Gastrocnemius medialis (tissue), 4 donors: ENCODE measurements at regions not wholly inside any gene's neighbourhood (a gene's known extent, or its start where the extent isn't known, plus 50 kb on each side); places are given as distances from the start of the nearest gene placed in this dataset.
"Not testable (repeated sequence)": the region's sequence is repeated elsewhere in the genome, so short reads cannot be mapped to it uniquely, and the experiment has no call there.

Experiments
- ATAC-seq, 2 donors: fragments of 150-250 bp; one replicate each; pipeline ENCODE4 v1.9.1; 2016
- DNase-seq, 2 donors: peaks; one replicate each; pipeline ENCODE4 v3.0.0-alpha.2; 2019
- H3K27ac ChIP-seq, 4 donors: fragments of 200-600 bp; sonication (generic); 1 replicate in 1 of 4; 2 replicates in 3 of 4; pipeline ENCODE4 v1.5.1; 2016 to 2018; ENCODE audit warnings: mild to moderate bottlenecking in 2 of 4, moderate library complexity in 1 of 4
- H3K27me3 ChIP-seq, 3 donors: fragments of 200-600 bp; sonication (generic) in 2 of 3; 1 replicate in 1 of 3; 2 replicates in 2 of 3; pipeline versions ENCODE4 v1.5.1 to v1.6.0; 2016 to 2019; ENCODE audit warnings: mild to moderate bottlenecking in 1 of 3, moderate library complexity in 1 of 3
- H3K36me3 ChIP-seq, 2 donors: fragments of 200-600 bp; sonication (generic) in 1 of 2; one replicate each; pipeline ENCODE4 v1.5.1; 2017 to 2018
- H3K4me1 ChIP-seq, 2 donors: fragments of 200-600 bp; sonication (generic) in 1 of 2; one replicate each; pipeline ENCODE4 v1.5.1; 2016 to 2017; ENCODE audit warnings: mild to moderate bottlenecking in 2 of 2
- H3K4me3 ChIP-seq, 4 donors: fragments of 200-600 bp; sonication (generic) in 3 of 4; 1 replicate in 1 of 4; 2 replicates in 3 of 4; pipeline ENCODE4 v1.5.1; 2016 to 2019; ENCODE audit warnings: mild to moderate bottlenecking in 2 of 4
- H3K9me3 ChIP-seq, 3 donors: fragments of 200-600 bp; sonication (generic) in 2 of 3; 1 replicate in 1 of 3; 2 replicates in 2 of 3; pipeline ENCODE4 v1.5.1; 2016 to 2019
- POLR2A ChIP-seq, 2 donors: fragments of 450-650 bp; IDR thresholded peaks; one replicate each; pipeline ENCODE4 v1.6.1; 2017; ENCODE audit warnings: antibody characterized with exemption in 2 of 2, mild to moderate bottlenecking in 2 of 2, moderate library complexity in 2 of 2
- in situ Hi-C, 4 donors: fragments of 200-750 bp; cut with MboI; loops; one replicate each; pipeline versions ENCODE4 v1.15.0 to v1.8.0; 2017; ENCODE audit warnings: low sequenced_read_pairs in 4 of 4
- intact Hi-C: fragments of 100-400 bp; cut with DNase I; formaldehyde crosslinking; loops from one replicate; pipeline ENCODE4 v1.15.1; 2023; ENCODE audit warnings: low total_unique reads
- TF ChIP-seq, protein P1 (sequence below), 5 experiments: fragments of 450-650 bp in 3 of 5; fragments of 200-600 bp in 2 of 5; sonication (generic) in 2 of 5; IDR thresholded peaks in 4 of 5; conservative IDR thresholded peaks in 1 of 5; 1 replicate in 4 of 5; 2 replicates in 1 of 5; pipeline ENCODE4 v1.5.1; 2016 to 2019; ENCODE audit warnings: antibody characterized with exemption in 5 of 5, mild to moderate bottlenecking in 3 of 5, moderate library complexity in 3 of 5

DNA sequence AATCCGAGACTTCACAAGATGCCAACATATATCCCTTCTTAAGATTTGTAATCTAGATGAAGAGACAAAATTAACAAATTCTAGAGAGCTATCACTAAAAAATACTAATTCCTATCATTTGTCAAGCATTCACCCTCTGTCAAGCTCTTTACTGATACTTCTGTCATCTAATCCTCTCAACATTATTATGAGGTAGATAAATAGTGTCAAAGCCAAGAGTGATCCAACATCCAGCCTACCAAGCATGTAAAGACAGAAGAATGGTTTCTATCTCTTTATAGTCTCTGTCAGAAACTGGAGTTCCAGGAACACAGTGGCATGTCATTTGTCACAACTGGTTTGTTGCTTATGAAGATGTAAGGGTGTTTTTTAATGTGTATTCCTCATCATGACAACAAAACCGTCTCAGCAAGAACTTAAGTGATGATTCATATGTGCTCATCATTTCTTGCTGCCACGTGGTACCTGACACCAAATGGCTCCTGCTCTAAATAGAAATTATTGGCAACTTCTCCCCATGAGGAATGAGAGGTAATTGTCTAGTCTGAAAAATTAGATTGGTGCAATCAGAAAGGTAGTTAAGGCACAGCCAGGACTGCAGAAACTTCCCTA is 196.8 kb downstream of the TOX3 start:
- no peak overlapping the region for H3K4me3 ChIP-seq
- ATAC-seq: no peak
- DNase-seq: no peak
- no peaks in the 10 kb centered on the region for H3K4me1 ChIP-seq
- no peaks in the 10 kb centered on the region for H3K36me3 ChIP-seq
- in situ Hi-C loops: no loop called here
- H3K27ac ChIP-seq: no peak overlapping the region
- TF ChIP-seq, protein P1, sequence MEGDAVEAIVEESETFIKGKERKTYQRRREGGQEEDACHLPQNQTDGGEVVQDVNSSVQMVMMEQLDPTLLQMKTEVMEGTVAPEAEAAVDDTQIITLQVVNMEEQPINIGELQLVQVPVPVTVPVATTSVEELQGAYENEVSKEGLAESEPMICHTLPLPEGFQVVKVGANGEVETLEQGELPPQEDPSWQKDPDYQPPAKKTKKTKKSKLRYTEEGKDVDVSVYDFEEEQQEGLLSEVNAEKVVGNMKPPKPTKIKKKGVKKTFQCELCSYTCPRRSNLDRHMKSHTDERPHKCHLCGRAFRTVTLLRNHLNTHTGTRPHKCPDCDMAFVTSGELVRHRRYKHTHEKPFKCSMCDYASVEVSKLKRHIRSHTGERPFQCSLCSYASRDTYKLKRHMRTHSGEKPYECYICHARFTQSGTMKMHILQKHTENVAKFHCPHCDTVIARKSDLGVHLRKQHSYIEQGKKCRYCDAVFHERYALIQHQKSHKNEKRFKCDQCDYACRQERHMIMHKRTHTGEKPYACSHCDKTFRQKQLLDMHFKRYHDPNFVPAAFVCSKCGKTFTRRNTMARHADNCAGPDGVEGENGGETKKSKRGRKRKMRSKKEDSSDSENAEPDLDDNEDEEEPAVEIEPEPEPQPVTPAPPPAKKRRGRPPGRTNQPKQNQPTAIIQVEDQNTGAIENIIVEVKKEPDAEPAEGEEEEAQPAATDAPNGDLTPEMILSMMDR (IDR thresholded peaks at IDR 0.05 in 4 of 5, conservative IDR thresholded peaks at IDR 0.05 in 1 of 5): no peak
- intact Hi-C loops: no loop called here
- H3K27me3 ChIP-seq: no peaks in the 10 kb centered on the region
- H3K9me3 ChIP-seq: no peaks in the 10 kb centered on the region

DNA sequence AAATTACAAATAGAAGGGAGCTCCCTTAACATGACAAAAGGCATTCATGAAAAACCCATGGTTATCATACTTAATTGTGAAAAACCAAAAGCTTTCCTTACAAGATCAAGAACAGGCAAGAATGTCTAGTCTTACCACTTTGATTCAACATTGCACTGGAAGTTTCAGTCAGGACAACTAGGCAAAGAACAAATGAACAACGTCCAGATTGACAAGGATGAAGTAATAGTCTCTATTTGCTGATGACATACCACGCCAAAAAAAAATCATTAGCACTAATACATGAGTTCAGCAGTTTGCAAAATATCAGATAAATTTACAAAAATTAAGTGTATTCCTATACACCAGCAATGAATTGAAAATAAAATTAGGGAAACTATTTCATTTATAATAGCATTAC is 200.2 kb downstream of the TOX3 start:
- in situ Hi-C loops (no loop called here), intact Hi-C loops (no loop called here)
- no peaks in the 10 kb centered on the region for H3K4me1 ChIP-seq
- H3K27ac ChIP-seq: no peak overlapping the region
- no peak overlapping the region for H3K4me3 ChIP-seq
- TF ChIP-seq POLR2A (IDR thresholded peaks at IDR 0.05): no peak
- DNase-seq: no peak
- no peaks in the 10 kb centered on the region for H3K9me3 ChIP-seq
- H3K36me3 ChIP-seq: no peaks in the 10 kb centered on the region
- ATAC-seq: no peak
- H3K27me3 ChIP-seq: no peaks in the 10 kb centered on the region

DNA sequence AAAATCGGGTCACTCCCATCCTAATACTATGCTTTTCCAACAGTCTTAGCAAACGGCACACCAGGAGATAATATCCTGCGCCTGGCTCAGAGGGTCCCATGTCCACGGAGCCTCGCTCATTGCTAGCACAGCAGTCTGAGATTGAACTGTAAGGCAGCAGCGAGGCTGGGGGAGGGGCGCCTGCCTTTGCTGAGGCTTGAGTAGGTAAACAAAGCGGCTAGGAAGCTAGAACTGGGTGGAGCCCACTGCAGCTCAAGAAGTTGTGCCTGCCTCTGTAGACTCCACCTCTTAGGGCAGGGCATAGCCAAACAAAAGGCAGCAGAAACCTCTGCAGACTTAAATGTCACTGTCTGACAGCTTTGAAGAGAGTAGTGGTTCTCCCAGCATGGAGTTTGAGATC is 213.3 kb downstream of the TOX3 start:
- H3K4me3 ChIP-seq, DNase-seq, H3K4me1 ChIP-seq, H3K36me3 ChIP-seq, ATAC-seq, H3K27me3 ChIP-seq, H3K9me3 ChIP-seq, H3K27ac ChIP-seq, in situ Hi-C loops, intact Hi-C loops: not testable (repeated sequence)

DNA sequence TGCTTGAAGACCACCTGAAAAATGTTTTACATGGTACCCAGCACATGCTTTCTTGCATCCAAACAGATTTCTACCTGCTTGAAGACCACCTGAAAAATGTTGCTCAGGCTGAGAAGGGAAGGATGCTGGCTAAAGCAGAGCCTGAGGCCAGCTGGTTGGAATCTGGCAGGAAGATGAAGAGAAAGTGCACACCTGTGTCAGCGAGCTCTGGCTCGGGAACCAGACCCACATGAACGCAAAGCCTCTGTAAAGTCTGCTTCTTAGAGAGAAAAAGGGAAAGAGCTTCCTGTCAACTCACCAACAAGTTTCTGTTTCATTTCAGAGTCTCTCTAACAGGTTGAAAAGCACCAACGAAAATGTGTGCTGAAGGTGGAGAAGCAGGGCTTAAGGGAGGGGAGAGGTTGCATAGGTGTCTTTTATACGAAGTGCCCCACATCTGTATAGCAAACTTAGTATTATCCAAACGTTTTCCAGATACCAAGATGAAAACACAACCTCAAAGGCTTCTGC is 226.0 kb downstream of the TOX3 start:
- H3K36me3 ChIP-seq: no peaks in the 10 kb centered on the region
- no peak overlapping the region for H3K27ac ChIP-seq
- in situ Hi-C loops: no loop called here
- no peak for DNase-seq
- no peak overlapping the region for H3K4me3 ChIP-seq
- H3K9me3 ChIP-seq: no peaks in the 10 kb centered on the region
- ATAC-seq: no peak
- intact Hi-C loops: no loop called here
- TF ChIP-seq, protein P1 (IDR thresholded peaks at IDR 0.05 in 4 of 5, conservative IDR thresholded peaks at IDR 0.05 in 1 of 5): no peak
- no peak for TF ChIP-seq POLR2A (IDR thresholded peaks at IDR 0.05)
- no peaks in the 10 kb centered on the region for H3K27me3 ChIP-seq
- no peaks in the 10 kb centered on the region for H3K4me1 ChIP-seq

DNA sequence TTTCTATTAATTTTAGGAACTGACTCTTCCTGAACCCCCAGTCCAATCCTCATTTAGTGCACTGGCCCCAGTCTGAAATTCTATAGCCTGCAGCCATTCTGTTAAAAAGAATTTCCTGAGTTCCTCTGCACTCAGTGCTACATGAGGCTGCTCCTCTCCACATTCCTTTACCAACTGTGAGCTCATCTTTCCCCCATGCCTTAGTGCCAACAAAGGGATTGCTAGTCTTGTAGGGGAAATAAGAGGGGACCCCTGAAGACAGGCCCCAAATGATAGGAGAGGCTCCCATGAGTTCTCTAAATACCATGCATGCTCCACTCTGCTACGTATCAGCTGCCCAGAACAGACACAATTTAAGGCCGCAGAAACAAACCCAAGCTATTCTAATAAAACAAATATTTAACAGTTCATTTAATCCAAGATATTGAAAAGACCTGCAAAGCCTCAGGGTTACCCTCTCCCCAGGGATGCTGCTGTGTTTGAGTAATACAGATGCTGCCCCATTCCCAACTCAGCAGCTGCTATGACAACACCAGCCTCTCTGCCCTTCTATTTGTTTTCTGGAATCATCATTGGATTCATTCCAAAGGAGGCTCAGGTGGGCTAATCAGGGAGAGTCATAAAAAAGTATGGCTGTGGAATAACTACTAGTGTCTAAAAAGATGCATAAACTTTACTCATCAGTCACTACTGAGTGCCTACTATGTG is 228.5 kb downstream of the TOX3 start:
- intact Hi-C loops (no loop called here), in situ Hi-C loops (no loop called here)
- Histone ChIP-seq H3K27me3 (no peaks in the 10 kb centered on the region), H3K36me3 (no peaks in the 10 kb centered on the region), H3K4me1 (no peaks in the 10 kb centered on the region), H3K9me3 (no peaks in the 10 kb centered on the region), H3K27ac (no peak overlapping the region), H3K4me3 (no peak overlapping the region)
- TF ChIP-seq, protein P1 (IDR thresholded peaks at IDR 0.05 in 4 of 5, conservative IDR thresholded peaks at IDR 0.05 in 1 of 5): no peak
- no peak for TF ChIP-seq POLR2A (IDR thresholded peaks at IDR 0.05)
- ATAC-seq: no peak
- DNase-seq: no peak
